OCI-LY1 (cell line): ENCODE measurements at regions not wholly inside any gene's neighbourhood (a gene's known extent, or its start where the extent isn't known, plus 50 kb on each side); places are given as distances from the start of the nearest gene placed in this dataset.
A peak's percentile ranks its signal among the peaks of the same experiment; 100 is the strongest.

Experiments
- H2AFZ ChIP-seq: fragments of 200-600 bp; sonication (generic), shearing (Covaris generic); 2 replicates; pipeline ENCODE4 v1.6.0; 2014; ENCODE audit warnings: antibody characterized with exemption, mild to moderate bottlenecking, low read length
- H3F3A ChIP-seq: fragments of 200-600 bp; sonication (generic), shearing (Covaris generic); 2 replicates; pipeline ENCODE4 v1.6.0; 2014; ENCODE audit warnings: mild to moderate bottlenecking, antibody characterized with exemption, low read length, moderate library complexity; ENCODE audit not compliant: insufficient read depth
- H3K27ac ChIP-seq: fragments of 200-600 bp; sonication (generic); 2 replicates; pipeline ENCODE4 v1.5.1; 2014; ENCODE audit warnings: low read length, mixed run types, mild to moderate bottlenecking, low read depth; ENCODE audit not compliant: poor library complexity, severe bottlenecking
- H3K27me3 ChIP-seq: fragments of 200-600 bp; sonication (generic); 2 replicates; pipeline ENCODE4 v1.6.0; 2014; ENCODE audit warnings: antibody characterized with exemption, mild to moderate bottlenecking, low read length, moderate library complexity; ENCODE audit not compliant: insufficient read depth
- H3K36me3 ChIP-seq: fragments of 200-600 bp; sonication (generic); 2 replicates; pipeline ENCODE4 v1.6.1; 2014; ENCODE audit warnings: mild to moderate bottlenecking, antibody characterized with exemption, low read length, moderate library complexity, mixed read lengths; ENCODE audit not compliant: insufficient read depth
- H3K4me1 ChIP-seq: fragments of 200-600 bp; sonication (generic); 2 replicates; pipeline ENCODE4 v1.5.1; 2014; ENCODE audit warnings: mild to moderate bottlenecking, low read length, moderate library complexity; ENCODE audit not compliant: insufficient read depth, severe bottlenecking
- H3K4me2 ChIP-seq: fragments of 200-600 bp; sonication (generic), shearing (Covaris generic); 2 replicates; pipeline ENCODE4 v1.6.1; 2014; ENCODE audit warnings: low read length
- H3K4me3 ChIP-seq: fragments of 200-600 bp; sonication (generic); 2 replicates; pipeline ENCODE4 v1.5.1; 2014; ENCODE audit warnings: low read length, low read depth, mild to moderate bottlenecking, mixed read lengths; ENCODE audit not compliant: poor library complexity, severe bottlenecking
- H3K79me2 ChIP-seq: fragments of 200-600 bp; shearing (Covaris generic); 2 replicates; pipeline ENCODE4 v1.6.1; 2016; ENCODE audit warnings: mixed run types, low read length, mixed read lengths; ENCODE audit not compliant: insufficient read depth
- H3K9ac ChIP-seq: fragments of 200-600 bp; sonication (generic), shearing (Covaris generic); 2 replicates; pipeline ENCODE4 v1.6.1; 2014; ENCODE audit warnings: mild to moderate bottlenecking, low read length, mixed read lengths
- H3K9me2 ChIP-seq: fragments of 200-600 bp; sonication (generic), shearing (Covaris generic); 2 replicates; pipeline ENCODE4 v1.6.1; 2014; ENCODE audit warnings: low read depth, mild to moderate bottlenecking, low read length, mixed read lengths
- H3K9me3 ChIP-seq: fragments of 200-600 bp; shearing (Covaris generic); 2 replicates; pipeline ENCODE4 v1.6.1; 2014; ENCODE audit warnings: low read length, mixed read lengths
- H4K20me1 ChIP-seq: fragments of 200-600 bp; sonication (generic), shearing (Covaris generic); 2 replicates; pipeline ENCODE4 v1.6.0; 2016; ENCODE audit warnings: mild to moderate bottlenecking, low read length; ENCODE audit not compliant: insufficient read depth
- EZH2 ChIP-seq: fragments of 200-600 bp; sonication (generic), shearing (Covaris generic); IDR thresholded peaks from 2 replicates; pipeline ENCODE4 v1.8.0; 2017; ENCODE audit warnings: borderline replicate concordance, mixed run types, mild to moderate bottlenecking, antibody characterized with exemption, low read length, moderate library complexity, mixed read lengths
- TF ChIP-seq, protein P1 (sequence below): fragments of 200-600 bp; sonication (generic), shearing (Covaris generic); IDR thresholded peaks from 2 replicates; pipeline ENCODE4 v1.5.1; 2017; ENCODE audit warnings: mild to moderate bottlenecking, antibody characterized with exemption, low read length, moderate library complexity, mixed read lengths

GRCh38 chr4:74878323-74878722, 54.6 kb upstream of the PARM1 start:
- Histone ChIP-seq H3K27me3 (no peaks in the 10 kb centered on the region), H3K27ac (no peak overlapping the region), H3K4me3 (no peak overlapping the region), H3K4me1 (no peaks in the 10 kb centered on the region), H3K9me3 (no peaks in the 10 kb centered on the region), H4K20me1 (no peaks in the 10 kb centered on the region), H2AFZ (no peak overlapping the region), H3K36me3 (no peaks in the 10 kb centered on the region), H3K4me2 (no peak overlapping the region), H3F3A (no peaks in the 10 kb centered on the region), H3K9me2 (no peaks in the 10 kb centered on the region), H3K79me2 (no peaks in the 10 kb centered on the region), H3K9ac (no peak overlapping the region)
- TF ChIP-seq EZH2, result no peak
- TF ChIP-seq, protein P1, sequence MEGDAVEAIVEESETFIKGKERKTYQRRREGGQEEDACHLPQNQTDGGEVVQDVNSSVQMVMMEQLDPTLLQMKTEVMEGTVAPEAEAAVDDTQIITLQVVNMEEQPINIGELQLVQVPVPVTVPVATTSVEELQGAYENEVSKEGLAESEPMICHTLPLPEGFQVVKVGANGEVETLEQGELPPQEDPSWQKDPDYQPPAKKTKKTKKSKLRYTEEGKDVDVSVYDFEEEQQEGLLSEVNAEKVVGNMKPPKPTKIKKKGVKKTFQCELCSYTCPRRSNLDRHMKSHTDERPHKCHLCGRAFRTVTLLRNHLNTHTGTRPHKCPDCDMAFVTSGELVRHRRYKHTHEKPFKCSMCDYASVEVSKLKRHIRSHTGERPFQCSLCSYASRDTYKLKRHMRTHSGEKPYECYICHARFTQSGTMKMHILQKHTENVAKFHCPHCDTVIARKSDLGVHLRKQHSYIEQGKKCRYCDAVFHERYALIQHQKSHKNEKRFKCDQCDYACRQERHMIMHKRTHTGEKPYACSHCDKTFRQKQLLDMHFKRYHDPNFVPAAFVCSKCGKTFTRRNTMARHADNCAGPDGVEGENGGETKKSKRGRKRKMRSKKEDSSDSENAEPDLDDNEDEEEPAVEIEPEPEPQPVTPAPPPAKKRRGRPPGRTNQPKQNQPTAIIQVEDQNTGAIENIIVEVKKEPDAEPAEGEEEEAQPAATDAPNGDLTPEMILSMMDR, result no peak

- Histone ChIP-seq H3F3A (no peaks in the 10 kb centered on the region), H3K9me3 (no peaks in the 10 kb centered on the region), H2AFZ (no peak overlapping the region), H3K4me1 (no peaks in the 10 kb centered on the region), H3K9ac (no peak overlapping the region), H3K36me3 (no peaks in the 10 kb centered on the region), H3K4me2 (no peak overlapping the region), H3K27ac (no peak overlapping the region), H3K9me2 (no peaks in the 10 kb centered on the region), H3K79me2 (no peaks in the 10 kb centered on the region), H4K20me1 (no peaks in the 10 kb centered on the region), H3K4me3 (no peak overlapping the region), H3K27me3 (no peaks in the 10 kb centered on the region)
- TF ChIP-seq EZH2, result no peak
- TF ChIP-seq, protein P1, result no peak
These were observed 57.5 kb upstream of the PARM1 start for GRCh38 chr4:74875451-74875850.

GRCh38 chr4:74874753-74875367, 58.1 kb upstream of the PARM1 start:
- TF ChIP-seq EZH2, result no peak
- TF ChIP-seq, protein P1, result peak; percentile 75
- Histone ChIP-seq H3K4me3 (no peak overlapping the region), H2AFZ (no peak overlapping the region), H3K9me3 (no peaks in the 10 kb centered on the region), H3K27me3 (no peaks in the 10 kb centered on the region), H3K36me3 (no peaks in the 10 kb centered on the region), H3F3A (no peaks in the 10 kb centered on the region), H3K79me2 (no peaks in the 10 kb centered on the region), H4K20me1 (no peaks in the 10 kb centered on the region), H3K4me2 (no peak overlapping the region), H3K27ac (no peak overlapping the region), H3K9me2 (no peaks in the 10 kb centered on the region), H3K9ac (no peak overlapping the region), H3K4me1 (no peaks in the 10 kb centered on the region)
